Osteoblast (primary cell): ENCODE measurements at regions not wholly inside any gene's neighbourhood (a gene's known extent, or its start where the extent isn't known, plus 50 kb on each side); places are given as distances from the start of the nearest gene placed in this dataset.

Source experiments
- DNase-seq: peaks from one replicate; pipeline ENCODE4 v3.0.0; 2011; ENCODE audit warnings: low spot score, mixed read lengths; ENCODE audit not compliant: insufficient read length; ENCODE audit errors: missing footprints
- H2AFZ ChIP-seq: 2 replicates; pipeline ENCODE4 v1.6.0; 2011; ENCODE audit warnings: mild to moderate bottlenecking, low read length
- H3K27ac ChIP-seq: 2 replicates; pipeline ENCODE4 v1.5.1; 2011; ENCODE audit warnings: mild to moderate bottlenecking, low read depth, low read length, moderate library complexity
- H3K27me3 ChIP-seq: 2 replicates; pipeline ENCODE4 v1.6.0; 2012; ENCODE audit warnings: mild to moderate bottlenecking, control low read depth, inconsistent platforms, low read length, moderate library complexity; ENCODE audit not compliant: insufficient read depth
- H3K36me3 ChIP-seq: 2 replicates; pipeline ENCODE4 v1.5.1; 2011; ENCODE audit warnings: mild to moderate bottlenecking, low read length, control low read depth, moderate library complexity; ENCODE audit not compliant: insufficient read depth
- H3K4me1 ChIP-seq: 2 replicates; pipeline ENCODE4 v1.5.1; 2011; ENCODE audit warnings: mild to moderate bottlenecking, low read length, control low read depth, moderate library complexity; ENCODE audit not compliant: insufficient read depth
- H3K4me2 ChIP-seq: 2 replicates; pipeline ENCODE4 v1.6.0; 2011; ENCODE audit warnings: mild to moderate bottlenecking, low read length; ENCODE audit not compliant: insufficient read depth
- H3K4me3 ChIP-seq: fragments of 200-600 bp; sonication (generic); 3 replicates; pipeline ENCODE4 v1.5.1; 2012; ENCODE audit warnings: mild to moderate bottlenecking, low read length, inconsistent platforms; ENCODE audit not compliant: insufficient read depth
- H3K79me2 ChIP-seq: 2 replicates; pipeline ENCODE4 v1.6.0; 2012; ENCODE audit warnings: mild to moderate bottlenecking, low read length, control low read depth, inconsistent platforms; ENCODE audit not compliant: insufficient read depth
- H3K9me3 ChIP-seq: 2 replicates; pipeline ENCODE4 v1.5.1; 2011; ENCODE audit warnings: low read depth, low read length, control low read depth
- H4K20me1 ChIP-seq: 2 replicates; pipeline ENCODE4 v1.6.0; 2012; ENCODE audit warnings: mild to moderate bottlenecking, low read length, control low read depth; ENCODE audit not compliant: insufficient read depth
- TF ChIP-seq, protein P1 (sequence below): IDR thresholded peaks from 2 replicates; pipeline ENCODE4 v1.5.1; 2011; ENCODE audit warnings: mild to moderate bottlenecking, low read depth, low read length, moderate library complexity; ENCODE audit errors: extremely low read depth

GRCh38 chr22:27405672-27406388 lies 395.7 kb downstream of the MN1 start:
- no peak overlapping the region for H3K4me2 ChIP-seq
- peak; percentile 93 for DNase-seq
- H2AFZ ChIP-seq, result no peak overlapping the region
- no peaks in the 10 kb centered on the region for H3K79me2 ChIP-seq
- H3K9me3 ChIP-seq, result no peaks in the 10 kb centered on the region
- no peaks in the 10 kb centered on the region for H3K36me3 ChIP-seq
- no peaks in the 10 kb centered on the region for H4K20me1 ChIP-seq
- H3K4me3 ChIP-seq, result no peak overlapping the region
- H3K27ac ChIP-seq, result no peak overlapping the region
- H3K27me3 ChIP-seq, result peaks cover 12% of the 10 kb centered on the region
- no peaks in the 10 kb centered on the region for H3K4me1 ChIP-seq
- TF ChIP-seq, protein P1, sequence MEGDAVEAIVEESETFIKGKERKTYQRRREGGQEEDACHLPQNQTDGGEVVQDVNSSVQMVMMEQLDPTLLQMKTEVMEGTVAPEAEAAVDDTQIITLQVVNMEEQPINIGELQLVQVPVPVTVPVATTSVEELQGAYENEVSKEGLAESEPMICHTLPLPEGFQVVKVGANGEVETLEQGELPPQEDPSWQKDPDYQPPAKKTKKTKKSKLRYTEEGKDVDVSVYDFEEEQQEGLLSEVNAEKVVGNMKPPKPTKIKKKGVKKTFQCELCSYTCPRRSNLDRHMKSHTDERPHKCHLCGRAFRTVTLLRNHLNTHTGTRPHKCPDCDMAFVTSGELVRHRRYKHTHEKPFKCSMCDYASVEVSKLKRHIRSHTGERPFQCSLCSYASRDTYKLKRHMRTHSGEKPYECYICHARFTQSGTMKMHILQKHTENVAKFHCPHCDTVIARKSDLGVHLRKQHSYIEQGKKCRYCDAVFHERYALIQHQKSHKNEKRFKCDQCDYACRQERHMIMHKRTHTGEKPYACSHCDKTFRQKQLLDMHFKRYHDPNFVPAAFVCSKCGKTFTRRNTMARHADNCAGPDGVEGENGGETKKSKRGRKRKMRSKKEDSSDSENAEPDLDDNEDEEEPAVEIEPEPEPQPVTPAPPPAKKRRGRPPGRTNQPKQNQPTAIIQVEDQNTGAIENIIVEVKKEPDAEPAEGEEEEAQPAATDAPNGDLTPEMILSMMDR, result peak; percentile 79

DNA sequence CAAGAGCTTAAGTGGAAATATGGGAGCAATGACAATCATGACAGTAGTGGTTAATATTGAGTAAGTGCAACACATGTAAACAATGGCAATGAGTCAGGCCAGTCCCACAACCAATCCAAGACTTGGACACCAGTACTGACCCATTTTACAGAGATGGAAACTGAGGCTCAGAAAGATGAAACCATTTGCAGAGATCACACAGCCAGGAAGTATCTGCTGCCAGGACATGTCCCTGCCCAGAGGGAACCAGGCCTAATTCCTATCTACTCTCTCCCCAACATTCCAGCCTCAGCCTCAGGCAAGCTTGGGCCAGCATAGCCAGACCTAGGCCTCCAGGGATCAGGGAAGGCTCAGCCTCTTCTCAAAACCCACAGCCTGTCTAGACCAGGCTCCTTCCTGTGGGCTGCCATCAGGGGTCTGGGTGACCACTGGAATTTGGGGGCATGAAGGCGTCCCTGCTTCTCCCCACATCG lies 395.1 kb downstream of the MN1 start:
- DNase-seq, result no peak
- H3K27me3 ChIP-seq, result peaks cover 18% of the 10 kb centered on the region

DNA sequence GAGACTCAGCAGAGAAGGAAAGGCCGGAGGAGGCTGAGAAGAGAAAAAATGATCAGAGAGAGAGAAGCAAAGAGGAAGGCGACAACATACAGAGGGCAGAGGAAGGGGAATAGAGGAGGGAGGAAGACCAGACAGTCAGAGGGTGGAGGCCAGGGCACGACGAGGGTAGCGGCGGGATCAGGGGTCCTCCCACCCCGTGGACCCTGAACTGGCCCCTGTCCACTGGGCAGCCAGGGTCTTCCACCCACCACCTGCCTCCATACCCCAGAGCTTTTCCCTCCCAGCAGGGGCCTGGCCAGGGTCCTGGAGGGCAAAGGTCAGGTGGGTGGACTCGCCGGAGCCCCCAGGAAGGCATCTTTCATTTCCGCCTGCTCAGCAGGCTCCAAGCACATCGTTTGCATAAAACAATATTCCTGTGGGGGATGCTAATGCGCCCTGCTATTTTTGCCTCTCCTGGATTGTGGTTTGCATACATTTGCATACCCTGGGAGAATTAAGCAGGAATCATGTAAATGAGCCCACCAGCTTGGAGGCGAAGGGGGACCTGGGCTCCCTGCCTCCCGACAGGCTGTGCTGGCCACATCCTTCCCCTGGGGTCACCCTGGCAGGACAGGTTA lies 394.1 kb downstream of the MN1 start:
- no peak overlapping the region for H3K4me3 ChIP-seq
- H3K36me3 ChIP-seq, result no peaks in the 10 kb centered on the region
- no peak for DNase-seq
- H3K9me3 ChIP-seq, result no peaks in the 10 kb centered on the region
- H3K27me3 ChIP-seq, result peaks cover 22% of the 10 kb centered on the region
- H4K20me1 ChIP-seq, result no peaks in the 10 kb centered on the region
- H3K79me2 ChIP-seq, result no peaks in the 10 kb centered on the region
- H2AFZ ChIP-seq, result no peak overlapping the region
- no peaks in the 10 kb centered on the region for H3K4me1 ChIP-seq
- TF ChIP-seq, protein P1, result no peak
- H3K27ac ChIP-seq, result no peak overlapping the region
- no peak overlapping the region for H3K4me2 ChIP-seq

More for the DNA sequence above, 395.1 kb downstream of the MN1 start:
- Histone ChIP-seq H4K20me1 (no peaks in the 10 kb centered on the region), H3K4me1 (no peaks in the 10 kb centered on the region), H3K4me2 (no peak overlapping the region), H3K36me3 (no peaks in the 10 kb centered on the region), H3K4me3 (no peak overlapping the region), H2AFZ (no peak overlapping the region), H3K27ac (no peak overlapping the region), H3K9me3 (no peaks in the 10 kb centered on the region), H3K79me2 (no peaks in the 10 kb centered on the region)
- TF ChIP-seq, protein P1, result no peak

- Histone ChIP-seq H4K20me1 (no peaks in the 10 kb centered on the region), H3K27ac (no peak overlapping the region), H3K36me3 (no peaks in the 10 kb centered on the region), H3K4me2 (no peak overlapping the region), H3K79me2 (no peaks in the 10 kb centered on the region), H3K9me3 (no peaks in the 10 kb centered on the region), H3K4me1 (no peaks in the 10 kb centered on the region), H3K4me3 (no peak overlapping the region), H2AFZ (no peak overlapping the region), H3K27me3 (peaks cover 27% of the 10 kb centered on the region)
- TF ChIP-seq, protein P1, result no peak
- DNase-seq, result no peak
Observed at GRCh38 chr22:27408068-27408467, 393.5 kb downstream of the MN1 start.
